H54 (cell line): ENCODE measurements at regions not wholly inside any gene's neighbourhood (a gene's known extent, or its start where the extent isn't known, plus 50 kb on each side); places are given as distances from the start of the nearest gene placed in this dataset.
"Not testable (repeated sequence)": the region's sequence is repeated elsewhere in the genome, so short reads cannot be mapped to it uniquely, and the experiment has no call there.

Experiments used
- DNase-seq: peaks from one replicate; pipeline ENCODE4 v3.0.0; 2011; ENCODE audit warnings: low spot score, mixed read lengths; ENCODE audit not compliant: insufficient read length
- FAIRE-seq: peaks from 3 replicates; lab custom pipeline; 2011; peaks lifted over from hg19 to GRCh38; lab: Jason Lieb, UNC
- POLR2A ChIP-seq: IDR thresholded peaks from 2 replicates; pipeline ENCODE4 v1.6.1; 2011; ENCODE audit warnings: low read depth, mild to moderate bottlenecking, low read length

- no peak for DNase-seq
- TF ChIP-seq POLR2A: no peak
- FAIRE-seq: no peak
Observed at GRCh38 chr13:80708791-80709190, 367.9 kb upstream of the SPRY2 start.

- DNase-seq: no peak
- no peak for FAIRE-seq
- no peak for TF ChIP-seq POLR2A
Observed at GRCh38 chr13:80707000-80707983, 366.4 kb upstream of the SPRY2 start.

GRCh38 chr13:80706164-80706471 is 365.2 kb upstream of the SPRY2 start:
- no peak for FAIRE-seq
- no peak for TF ChIP-seq POLR2A
- no peak for DNase-seq

- FAIRE-seq: no peak
- TF ChIP-seq POLR2A: no peak
- DNase-seq: no peak
Observed at GRCh38 chr13:80705371-80706163, 364.6 kb upstream of the SPRY2 start.

- DNase-seq: no peak
- FAIRE-seq: no peak
- no peak for TF ChIP-seq POLR2A
Observed at GRCh38 chr13:80704369-80704768, 363.4 kb upstream of the SPRY2 start.

GRCh38 chr13:80695841-80696240 is 354.9 kb upstream of the SPRY2 start:
- FAIRE-seq (no peak), DNase-seq (no peak)

GRCh38 chr13:80691814-80692213 is 350.9 kb upstream of the SPRY2 start:
- not testable (repeated sequence) for FAIRE-seq, DNase-seq

More at GRCh38 chr13:80695841-80696240, 354.9 kb upstream of the SPRY2 start:
- no peak for TF ChIP-seq POLR2A

GRCh38 chr13:80690208-80690607 is 349.3 kb upstream of the SPRY2 start:
- no peak for DNase-seq
- no peak for TF ChIP-seq POLR2A
- no peak for FAIRE-seq

- no peak for DNase-seq
- FAIRE-seq: no peak
- no peak for TF ChIP-seq POLR2A
Observed at GRCh38 chr13:80688593-80688992, 347.7 kb upstream of the SPRY2 start.

- DNase-seq (no peak), FAIRE-seq (no peak)
- TF ChIP-seq POLR2A: no peak
Observed at GRCh38 chr13:80685942-80686341, 345.0 kb upstream of the SPRY2 start.

GRCh38 chr13:80684217-80684991 is 343.5 kb upstream of the SPRY2 start:
- DNase-seq (no peak), FAIRE-seq (no peak)
- TF ChIP-seq POLR2A: no peak

GRCh38 chr13:80680786-80681366 is 339.9 kb upstream of the SPRY2 start:
- DNase-seq: no peak
- no peak for TF ChIP-seq POLR2A
- FAIRE-seq: no peak

- DNase-seq (no peak), FAIRE-seq (no peak)
- no peak for TF ChIP-seq POLR2A
Observed at GRCh38 chr13:80679423-80679822, 338.5 kb upstream of the SPRY2 start.

- FAIRE-seq (no peak), DNase-seq (no peak)
- no peak for TF ChIP-seq POLR2A
Observed at GRCh38 chr13:80677227-80677626, 336.3 kb upstream of the SPRY2 start.

- not testable (repeated sequence) for DNase-seq, FAIRE-seq
Observed at GRCh38 chr13:80675442-80675841, 334.5 kb upstream of the SPRY2 start.
